Kidney tubule cell (primary cell): ENCODE measurements at regions not wholly inside any gene's neighbourhood (a gene's known extent, or its start where the extent isn't known, plus 50 kb on each side); places are given as distances from the start of the nearest gene placed in this dataset.

Source experiments
- DNase-seq: peaks from one replicate; pipeline ENCODE4 v3.0.0-alpha.2; 2018; ENCODE audit warnings: low spot score

DNA sequence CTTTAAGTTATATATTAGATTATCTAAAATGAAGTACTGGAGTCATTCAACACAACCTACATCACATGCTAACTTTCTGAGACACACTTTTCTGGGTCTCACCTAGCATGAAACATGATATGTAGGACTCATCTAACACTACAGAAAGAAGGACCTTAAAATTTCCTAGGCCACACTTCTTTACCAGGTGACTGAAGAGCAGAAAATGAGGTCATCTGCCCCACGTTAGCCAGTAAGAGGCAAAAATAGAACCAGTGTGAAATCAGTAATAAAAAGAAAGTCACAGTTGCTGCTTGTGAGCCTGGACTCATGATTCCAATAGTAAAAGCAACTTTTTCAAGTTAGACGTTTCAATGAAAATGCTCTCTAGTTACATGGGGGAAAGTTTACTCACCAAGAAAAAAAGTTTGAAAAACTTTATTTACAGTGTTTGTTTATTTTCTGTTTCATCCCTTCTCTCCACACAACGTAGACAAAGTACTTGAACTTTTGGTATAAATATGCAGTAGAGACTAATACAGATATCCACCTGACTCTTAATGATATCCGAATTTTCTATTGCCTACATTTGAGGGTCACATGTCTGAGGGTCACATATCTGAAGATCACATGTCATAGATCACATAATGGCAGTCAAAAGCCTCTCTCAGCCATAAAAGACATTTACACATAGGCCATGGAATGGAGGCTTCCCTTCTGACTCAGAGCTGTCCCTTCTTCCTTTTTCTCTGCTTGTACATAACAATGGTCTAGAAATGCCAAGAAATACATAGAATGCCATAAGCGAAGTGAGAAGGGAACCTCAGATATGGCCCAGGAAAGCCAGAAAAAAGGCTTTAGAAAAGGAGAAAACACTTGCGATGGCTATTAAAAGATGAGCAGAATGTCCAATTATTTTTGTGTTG, 362.9 kb downstream of the ZEB2 start:
- DNase-seq: no peak

- DNase-seq: no peak
Measured at GRCh38 chr2:144154205-144154604, 365.7 kb downstream of the ZEB2 start.

GRCh38 chr2:144152817-144153271, 367.1 kb downstream of the ZEB2 start:
- no peak for DNase-seq

DNA sequence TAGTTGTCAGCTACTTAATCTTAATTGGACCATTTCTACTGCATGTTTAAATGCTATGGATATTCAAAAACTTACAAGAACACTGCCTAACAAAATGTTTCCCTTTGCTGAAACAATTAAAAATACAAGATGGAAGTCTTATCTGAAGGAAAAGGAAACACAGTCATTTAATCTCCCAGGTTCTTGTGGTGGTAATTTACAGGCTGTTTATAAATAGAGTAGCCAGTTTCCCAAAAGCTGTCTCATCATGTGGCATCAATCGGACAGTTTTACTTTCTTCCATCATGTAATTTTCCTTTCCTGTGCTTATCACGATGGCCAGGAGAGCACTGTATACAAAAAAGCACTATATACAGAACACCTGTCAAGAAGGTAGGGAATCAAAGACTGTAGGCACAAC, 368.1 kb downstream of the ZEB2 start:
- no peak for DNase-seq

GRCh38 chr2:144151405-144151804, 368.5 kb downstream of the ZEB2 start:
- no peak for DNase-seq

DNA sequence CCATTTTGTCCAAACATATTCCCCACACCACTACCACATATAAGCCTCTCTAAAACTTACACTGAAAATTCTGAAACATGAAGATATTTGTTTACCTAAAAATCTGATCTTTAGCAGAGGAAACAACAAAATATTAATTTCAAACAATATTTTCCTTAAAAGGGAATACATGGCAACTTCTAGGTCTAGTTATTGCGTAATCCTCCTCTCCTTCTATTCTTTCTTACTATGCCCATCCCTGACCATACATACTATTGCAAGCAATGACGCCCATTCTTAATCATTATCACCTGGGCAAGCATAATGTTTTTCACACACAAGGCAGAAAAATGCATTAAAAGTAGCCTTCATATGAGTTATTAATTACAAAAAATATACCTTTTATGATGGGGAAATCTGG, 372.6 kb downstream of the ZEB2 start:
- DNase-seq: no peak

- DNase-seq: no peak
Measured at GRCh38 chr2:144146876-144147275, 373.0 kb downstream of the ZEB2 start.

DNA sequence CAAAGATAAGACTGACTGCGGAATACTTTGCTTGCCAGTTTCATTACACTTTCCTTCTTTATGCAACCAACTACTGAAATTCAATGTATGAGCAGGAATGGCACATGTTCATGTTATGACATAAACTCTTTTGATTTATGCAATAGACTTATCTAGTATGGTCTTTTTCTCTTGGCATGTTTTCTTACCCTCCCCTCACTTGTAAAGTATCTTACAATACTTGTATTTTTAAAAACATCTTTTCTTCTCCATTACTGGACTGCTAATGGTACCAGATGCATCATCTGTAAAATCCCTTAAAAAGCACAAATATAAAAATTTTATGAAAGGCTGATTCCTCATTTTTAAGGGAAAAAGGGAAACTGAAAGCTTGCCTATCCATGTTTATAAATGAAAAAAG, 373.8 kb downstream of the ZEB2 start:
- no peak for DNase-seq

- no peak for DNase-seq
Measured at GRCh38 chr2:144143294-144144151, 376.4 kb downstream of the ZEB2 start.

DNA sequence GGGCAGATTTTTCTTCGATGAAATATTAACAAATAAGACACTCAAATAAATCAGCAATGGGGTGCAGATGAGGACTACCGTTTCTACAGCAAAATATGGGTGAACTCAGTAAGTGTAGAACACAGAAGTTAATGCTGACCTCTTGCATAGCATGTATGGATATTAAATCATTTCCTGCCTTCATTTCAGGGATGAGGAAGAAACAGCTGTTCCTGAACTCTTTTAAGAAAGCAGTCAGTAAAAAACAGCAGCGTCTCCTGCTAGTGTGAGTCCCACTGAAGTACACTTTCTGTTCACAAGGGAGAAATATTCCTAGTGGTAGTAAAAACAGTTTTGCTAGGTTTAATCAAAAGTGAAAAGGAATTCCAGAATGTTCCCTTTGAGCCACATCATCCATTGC, 379.0 kb downstream of the ZEB2 start:
- DNase-seq: no peak

DNA sequence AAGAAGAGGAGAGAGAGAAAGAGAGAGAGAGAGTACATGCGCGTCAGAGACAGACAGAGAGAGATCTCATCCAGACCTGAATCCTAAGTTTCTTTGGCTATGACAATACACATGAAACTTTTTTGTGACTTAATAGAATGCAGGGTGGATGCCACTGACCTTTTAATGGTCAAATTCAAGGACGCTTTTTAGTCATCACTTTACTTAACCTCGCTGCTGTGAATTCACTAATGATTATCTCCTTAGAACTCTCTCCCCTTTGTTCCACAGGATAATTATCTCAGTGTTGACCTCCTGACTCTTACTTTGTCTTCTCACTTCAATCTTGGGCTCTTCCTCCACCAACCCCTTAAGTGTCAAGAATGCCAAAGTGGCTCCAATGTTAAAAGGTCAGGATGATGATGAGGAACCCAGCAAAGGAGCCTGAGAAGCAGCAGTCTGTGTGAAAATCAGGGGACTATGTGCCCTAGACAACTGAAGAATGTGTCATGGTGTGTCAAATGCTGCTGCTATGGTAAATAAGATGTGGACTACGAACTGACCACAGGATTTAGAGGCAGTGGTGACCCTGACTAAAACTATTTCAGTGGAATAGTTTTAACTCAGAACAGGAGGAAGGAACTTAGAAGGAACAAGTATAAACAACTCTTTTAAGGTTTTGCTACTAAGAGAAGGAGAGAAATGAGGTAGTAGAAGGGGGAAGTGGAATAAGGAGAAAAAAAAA, 382.1 kb downstream of the ZEB2 start:
- peak; percentile 65 for DNase-seq

DNA sequence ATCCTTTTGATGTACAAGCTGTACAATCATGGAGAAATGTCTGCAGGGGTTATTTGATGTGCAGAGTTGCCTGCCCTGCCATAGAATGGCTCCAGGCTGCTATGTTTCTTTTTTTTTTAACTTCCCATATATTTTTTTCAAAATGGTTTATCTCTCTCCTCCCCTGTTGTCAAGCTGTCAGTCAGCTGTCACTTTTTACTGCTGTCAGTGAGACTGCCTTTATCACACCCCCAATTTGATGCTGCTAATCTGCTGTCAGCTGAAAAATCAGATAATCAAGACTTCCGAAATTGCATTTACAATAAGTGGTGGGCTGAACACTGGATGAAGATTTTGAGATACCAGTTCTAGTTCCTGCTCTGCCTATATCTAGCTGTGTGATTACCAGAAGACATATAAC, 382.6 kb downstream of the ZEB2 start:
- no peak for DNase-seq

DNA sequence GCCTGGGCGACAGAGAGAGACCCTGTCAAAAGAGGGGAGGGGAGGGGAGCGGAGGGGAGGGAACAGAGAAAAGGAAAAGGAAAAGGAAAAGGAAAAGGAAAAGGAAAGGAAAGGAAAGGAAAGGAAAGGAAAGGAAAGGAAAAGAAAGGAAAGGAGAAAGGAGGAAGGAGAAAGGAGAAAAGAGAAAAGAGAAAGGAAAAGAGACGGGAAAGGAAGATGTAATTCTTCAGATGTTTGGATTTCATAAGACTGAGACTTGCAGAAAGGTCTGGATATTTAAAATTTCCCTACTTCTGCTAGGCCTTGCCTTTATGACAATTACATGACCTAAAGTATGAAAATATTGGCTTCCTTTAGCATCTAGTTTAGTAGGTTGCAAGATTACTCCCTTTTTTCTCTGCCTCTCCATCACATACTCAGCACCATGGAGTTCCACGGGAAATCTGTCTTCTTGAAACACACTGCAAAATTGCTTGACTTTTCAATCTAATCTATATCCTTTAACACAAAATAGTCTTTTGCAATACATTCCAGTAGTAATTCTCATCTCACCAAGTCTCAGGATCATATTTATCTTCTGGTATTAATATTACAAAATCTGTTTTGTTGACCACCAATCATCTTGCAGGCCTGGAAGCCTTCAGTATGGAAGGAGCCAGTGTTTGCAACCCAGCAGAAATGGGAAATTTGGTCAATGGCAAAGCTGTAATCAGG, 383.5 kb downstream of the ZEB2 start:
- DNase-seq: no peak

GRCh38 chr2:144133936-144134665, 385.8 kb downstream of the ZEB2 start:
- no peak for DNase-seq

- no peak for DNase-seq
Measured at GRCh38 chr2:144132357-144132756, 387.6 kb downstream of the ZEB2 start.

GRCh38 chr2:144131042-144131441, 388.9 kb downstream of the ZEB2 start:
- DNase-seq: peak; percentile 4

DNA sequence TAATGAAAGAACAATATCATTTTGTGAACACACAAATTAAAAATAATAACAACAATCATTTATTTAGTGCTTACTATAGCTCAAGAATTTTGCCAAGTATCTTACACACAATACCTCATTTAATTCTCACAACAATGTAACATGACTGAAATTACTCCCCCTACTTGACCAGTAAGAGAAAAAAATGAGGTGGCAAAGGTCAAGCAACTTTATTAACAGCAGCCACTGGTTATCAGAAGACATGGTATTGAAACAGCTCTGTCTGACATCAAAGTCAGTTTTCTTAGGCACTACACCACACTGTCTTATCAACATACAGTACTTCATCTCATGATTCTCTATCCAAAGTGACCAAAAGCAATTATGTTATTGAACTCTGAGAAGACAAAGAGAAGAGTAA, 389.4 kb downstream of the ZEB2 start:
- DNase-seq: no peak

DNA sequence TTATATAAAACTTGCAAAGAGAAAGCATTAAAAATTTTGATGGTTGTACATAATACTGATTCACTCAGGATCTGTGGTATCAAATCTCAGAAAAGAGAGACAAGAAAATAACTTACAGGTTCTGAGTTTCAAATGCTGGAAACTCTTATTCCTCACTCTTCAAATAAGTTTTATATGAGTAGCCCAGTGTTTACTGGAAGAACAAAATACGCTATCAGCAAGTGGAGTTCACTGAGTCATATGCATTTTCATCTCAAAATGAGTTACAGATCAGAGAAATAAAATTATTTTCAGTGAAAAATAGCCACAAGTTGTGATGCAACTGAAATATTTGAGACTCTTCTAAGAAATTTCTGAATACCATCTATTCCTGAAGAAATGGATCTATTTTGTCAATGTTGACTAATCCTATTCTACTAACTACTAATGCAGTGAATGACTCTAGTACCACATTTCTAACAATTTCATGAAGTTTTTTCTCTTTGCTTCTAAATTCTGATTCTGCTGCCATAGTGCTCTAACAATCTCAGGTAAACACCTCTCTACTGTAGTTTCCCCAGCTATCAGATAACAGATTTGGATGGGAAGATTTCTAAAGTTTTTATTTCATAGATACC, 391.7 kb downstream of the ZEB2 start:
- DNase-seq: no peak

- no peak for DNase-seq
Measured at GRCh38 chr2:144127693-144128092, 392.2 kb downstream of the ZEB2 start.

DNA sequence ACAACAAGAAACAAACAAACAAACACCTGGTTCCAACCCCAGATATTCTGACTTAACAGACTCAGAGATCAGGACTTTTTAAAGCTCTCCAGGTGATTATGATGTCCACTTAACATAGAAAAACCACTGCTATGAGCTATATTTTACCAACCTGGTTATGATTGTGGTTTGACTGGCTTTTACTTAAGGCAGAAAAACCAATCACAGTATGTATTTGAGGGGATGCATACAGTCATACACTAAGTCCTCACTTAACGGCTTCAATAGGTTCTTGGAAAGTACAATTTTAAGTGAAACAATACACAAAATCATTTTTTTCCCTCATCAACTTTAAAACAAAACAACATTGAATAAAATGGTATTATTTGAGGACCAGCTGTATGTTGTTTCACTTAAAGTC, 393.6 kb downstream of the ZEB2 start:
- no peak for DNase-seq

- DNase-seq: no peak
Measured at GRCh38 chr2:144125751-144126150, 394.2 kb downstream of the ZEB2 start.
